SHP77 treated with DMSO at 0.1 percent for 48 hours (cell line): ENCODE measurements at regions not wholly inside any gene's neighbourhood (a gene's known extent, or its start where the extent isn't known, plus 50 kb on each side); places are given as distances from the start of the nearest gene placed in this dataset.

Source experiments
- DNase-seq: peaks from one replicate; lab custom pipeline; 2025; lab: John Stamatoyannopoulos, UW

DNA sequence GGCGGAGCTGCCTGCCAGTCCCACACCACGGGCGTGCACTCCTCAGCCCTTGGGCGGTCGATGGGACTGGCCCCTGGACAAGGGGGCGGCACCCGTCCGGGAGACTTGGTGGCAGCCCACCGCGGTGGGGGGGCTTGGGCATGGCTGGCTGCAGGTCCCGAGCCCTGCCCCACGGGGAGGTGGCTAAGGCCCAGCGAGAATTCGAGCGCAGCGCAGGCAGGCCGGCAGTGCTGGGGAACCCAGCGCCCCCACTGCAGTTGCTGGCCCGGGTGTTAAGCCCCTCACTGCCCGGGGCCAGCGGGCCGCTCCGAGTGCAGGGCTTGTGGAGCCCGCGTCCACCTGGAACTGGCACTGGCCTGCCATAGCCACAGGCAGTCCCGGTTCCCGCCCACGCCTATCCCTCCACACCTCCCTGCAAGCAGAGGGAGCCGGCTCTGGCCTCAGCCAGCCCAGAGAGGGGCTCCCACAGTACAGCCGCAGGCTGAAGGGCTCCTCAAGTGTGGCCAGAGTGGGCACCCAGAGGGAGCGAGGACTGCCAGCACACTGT is 742.9 kb upstream of the DDX18 start:
- DNase-seq = no peak

DNA sequence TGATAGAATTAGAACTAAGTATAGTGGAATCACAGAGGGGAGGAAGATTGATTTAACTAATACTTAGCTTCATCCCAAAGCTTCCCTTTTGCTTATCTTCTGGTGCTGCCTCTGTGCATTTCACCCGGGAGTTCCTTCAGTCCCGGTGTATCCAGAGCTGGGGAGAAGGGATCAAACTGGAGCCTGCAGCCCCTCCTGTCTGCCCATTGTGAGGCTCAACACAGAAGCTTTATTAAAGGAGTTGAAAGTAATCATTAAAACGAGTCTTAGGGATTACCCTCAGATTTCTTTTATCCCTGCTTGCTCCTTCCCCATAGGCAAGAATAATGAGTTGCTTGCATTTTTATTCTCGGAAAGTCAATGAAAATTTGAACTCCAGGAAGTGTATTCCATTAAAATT is 739.7 kb upstream of the DDX18 start:
- DNase-seq = no peak

DNA sequence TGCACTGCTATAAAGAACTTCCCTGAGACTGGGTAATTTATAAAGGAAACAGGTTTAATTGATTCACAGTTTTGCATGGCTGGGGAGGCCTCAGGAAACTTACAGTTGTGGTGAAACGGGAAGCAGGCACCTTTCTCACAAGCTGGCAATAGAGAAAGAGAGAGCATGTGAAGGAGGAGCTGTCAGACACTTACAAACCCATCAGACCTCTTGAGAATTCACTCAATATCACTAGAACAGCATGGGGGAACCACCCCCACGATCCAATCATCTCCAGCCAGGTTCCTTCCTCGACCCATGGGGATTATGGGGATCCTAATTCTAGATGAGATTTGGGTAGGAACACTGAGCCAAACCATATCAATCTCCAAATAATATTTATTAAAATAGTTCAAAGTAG is 729.2 kb upstream of the DDX18 start:
- no peak for DNase-seq

DNA sequence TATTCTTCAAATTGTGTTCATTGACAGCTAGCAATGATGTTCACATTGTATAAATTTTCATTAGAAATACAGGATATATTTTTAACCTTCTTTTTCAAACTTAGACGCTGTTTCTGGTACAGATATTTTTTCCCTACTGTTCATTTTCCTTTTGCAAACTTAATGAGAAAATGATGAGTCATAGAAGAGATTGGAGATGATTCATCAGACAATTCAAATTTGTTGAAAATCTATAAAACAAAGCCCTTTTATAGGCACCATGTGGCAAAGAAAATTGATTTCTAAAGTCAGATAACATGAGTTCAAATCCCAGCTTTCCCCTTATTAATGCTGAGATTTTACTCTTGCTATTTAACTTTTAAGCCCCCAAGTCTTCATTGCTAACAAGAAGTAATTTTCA is 728.8 kb upstream of the DDX18 start:
- no peak for DNase-seq

DNA sequence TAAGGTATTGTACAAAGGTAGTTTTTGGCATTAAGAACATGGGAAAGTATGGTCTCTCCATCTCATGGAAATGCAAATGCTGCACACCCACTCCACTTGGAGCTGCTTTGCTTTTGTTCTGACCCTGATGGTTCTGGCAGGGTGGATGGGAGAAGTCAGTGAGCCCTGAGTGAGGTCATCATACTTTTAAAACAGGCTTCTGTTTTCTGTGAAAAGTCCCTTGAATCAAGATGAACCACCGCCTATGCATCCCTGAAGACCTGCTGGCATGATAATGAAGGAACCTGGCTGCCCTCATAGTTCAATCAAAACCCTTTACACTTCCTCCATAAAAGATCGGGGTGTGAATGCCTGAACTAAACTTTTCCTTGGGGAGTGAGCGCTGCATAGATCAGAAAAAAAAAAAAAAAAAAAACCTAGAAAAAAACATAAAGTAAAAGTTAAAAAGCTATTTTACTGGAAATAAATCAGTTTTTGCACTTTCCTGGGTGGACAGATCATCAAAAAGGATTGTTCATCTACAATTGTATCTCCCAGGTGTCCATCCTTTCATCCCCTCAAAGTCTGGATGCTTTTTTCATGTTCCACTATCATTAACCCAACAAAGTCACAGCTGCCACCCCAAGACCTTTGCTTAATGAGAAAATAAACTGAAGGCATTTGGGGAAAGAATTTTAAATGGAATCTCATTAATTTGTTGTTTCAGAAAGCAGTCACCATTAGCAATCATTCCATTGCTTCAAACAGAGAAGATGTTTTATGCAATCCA is 728.1 kb upstream of the DDX18 start:
- DNase-seq = no peak

DNA sequence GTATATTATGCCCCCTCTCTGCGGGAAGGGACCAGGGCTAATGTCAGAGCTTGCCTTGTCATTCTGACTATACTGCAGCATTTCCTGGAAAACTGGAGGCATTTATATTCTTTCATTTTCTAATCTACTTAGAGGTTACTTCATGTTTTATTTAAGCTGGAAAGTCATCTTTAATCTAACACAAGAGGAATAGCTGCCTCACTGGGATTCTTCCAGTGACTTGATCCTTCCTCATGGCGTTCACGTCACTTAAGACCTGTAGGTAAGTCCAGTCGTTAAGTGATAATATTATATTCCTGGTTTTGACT is 727.6 kb upstream of the DDX18 start:
- no peak for DNase-seq

DNA sequence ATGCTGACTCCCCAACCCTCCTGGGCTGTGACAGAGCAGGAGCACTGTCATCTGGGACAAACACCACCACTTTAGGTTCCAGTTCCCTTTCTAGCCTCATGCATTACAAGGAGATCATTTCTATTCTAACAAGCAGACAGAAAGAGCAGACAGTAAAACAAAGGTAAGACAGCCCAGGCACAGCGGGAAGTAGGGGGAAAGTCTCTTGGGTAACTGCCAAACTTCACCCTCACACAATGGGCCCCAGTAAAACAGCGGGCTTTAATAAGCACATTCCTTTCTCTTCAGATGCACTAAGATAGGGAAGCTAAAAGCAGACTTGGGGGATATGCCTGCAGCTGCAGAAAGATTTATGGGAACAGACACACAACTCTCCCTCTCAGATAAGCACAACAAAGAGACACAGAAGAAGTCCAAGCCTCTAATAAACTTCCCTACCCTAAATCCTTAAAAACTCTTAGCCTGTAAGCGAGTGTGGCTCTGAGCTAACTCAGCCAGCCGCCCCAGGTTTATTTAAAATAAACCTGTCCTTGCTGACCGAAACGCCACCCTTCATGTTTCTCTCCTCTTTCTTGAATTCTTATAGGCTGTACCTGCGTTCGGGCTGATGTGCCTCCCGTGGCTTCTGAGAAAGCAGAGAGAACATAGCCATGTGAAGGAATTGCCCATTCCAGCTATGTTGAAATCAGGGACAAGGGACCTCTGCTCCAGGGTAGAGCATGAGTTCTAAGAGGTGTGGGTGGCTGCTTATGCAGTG is 726.8 kb upstream of the DDX18 start:
- DNase-seq = no peak

DNA sequence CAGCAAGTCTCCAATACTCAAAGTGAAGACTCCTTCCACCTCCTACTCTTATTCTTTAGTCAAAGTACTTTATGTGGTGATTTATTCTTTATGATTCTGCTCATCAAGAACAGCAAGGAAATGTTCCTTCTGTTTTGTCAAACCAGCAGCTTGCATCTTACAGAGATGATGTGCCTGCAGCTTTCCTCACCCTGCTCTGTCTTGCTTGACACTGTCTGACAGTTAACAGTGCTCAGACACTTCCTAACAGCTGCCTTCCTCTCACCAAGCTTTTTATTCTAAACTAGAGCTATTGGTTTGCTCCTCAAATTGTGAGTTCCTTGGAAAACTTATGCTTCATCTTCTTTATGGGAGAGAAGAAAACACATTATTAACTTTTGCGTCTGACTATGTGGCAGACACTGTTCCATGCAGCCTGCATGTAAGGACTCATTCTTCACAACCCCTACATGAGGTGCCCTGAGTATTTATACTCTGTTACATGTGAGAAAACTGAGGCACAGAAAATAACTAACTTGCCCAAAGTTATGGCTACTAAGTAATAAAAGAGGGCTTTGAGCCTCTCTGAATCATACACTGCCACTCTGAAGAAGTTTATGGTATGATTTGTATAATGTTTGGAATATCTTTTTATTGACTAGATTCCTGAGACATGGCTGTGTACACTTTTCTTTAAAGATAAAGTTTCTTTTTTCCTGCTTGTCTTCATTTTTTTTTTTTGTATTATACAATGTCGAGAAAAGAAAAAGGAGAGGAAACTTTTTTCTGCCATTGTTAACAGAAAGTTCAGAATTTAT is 723.3 kb upstream of the DDX18 start:
- no peak for DNase-seq

DNA sequence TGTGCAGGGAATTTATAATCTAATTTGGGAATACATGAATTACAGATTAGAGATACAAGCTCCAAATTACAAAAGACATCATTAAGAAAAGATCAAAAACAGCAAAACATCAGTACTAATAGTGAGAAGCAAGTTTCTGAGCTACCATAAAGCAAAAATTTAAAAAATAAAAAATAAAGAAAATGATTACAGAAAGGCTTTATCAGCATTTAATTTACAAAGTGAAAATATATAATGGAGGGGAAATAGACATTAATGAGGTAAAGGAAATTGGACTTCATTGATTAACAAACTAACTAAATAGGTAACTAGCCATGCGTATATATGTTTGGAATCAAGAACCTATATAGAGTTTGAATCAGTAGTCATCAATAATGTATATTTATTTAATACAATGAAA is 712.9 kb upstream of the DDX18 start:
- DNase-seq = no peak

DNA sequence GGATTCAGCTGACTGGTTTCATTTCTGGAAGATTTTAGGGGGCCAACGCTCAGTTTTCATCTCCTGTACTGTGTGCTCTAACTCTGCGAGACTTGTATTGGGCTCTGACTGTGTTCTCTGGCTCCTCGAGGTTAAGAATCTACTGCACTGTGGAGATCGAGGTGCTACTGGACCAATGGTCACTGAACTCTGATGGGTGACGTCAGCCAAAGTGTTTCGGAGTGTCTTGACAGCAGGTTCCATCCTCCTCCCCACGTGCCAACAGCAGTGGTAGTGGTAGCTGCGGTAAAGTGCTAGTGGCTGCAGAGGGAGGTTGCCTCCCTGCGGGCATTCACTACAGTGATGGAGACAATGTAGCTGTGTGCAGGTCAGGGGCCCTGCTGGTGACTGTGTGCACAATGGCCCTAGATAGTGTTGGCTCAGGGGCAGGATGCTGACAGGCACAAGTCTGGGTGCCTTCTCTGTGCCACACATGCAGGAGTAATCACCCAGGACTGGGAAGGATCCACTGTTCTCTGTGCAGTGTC is 705.7 kb upstream of the DDX18 start:
- DNase-seq = no peak

DNA sequence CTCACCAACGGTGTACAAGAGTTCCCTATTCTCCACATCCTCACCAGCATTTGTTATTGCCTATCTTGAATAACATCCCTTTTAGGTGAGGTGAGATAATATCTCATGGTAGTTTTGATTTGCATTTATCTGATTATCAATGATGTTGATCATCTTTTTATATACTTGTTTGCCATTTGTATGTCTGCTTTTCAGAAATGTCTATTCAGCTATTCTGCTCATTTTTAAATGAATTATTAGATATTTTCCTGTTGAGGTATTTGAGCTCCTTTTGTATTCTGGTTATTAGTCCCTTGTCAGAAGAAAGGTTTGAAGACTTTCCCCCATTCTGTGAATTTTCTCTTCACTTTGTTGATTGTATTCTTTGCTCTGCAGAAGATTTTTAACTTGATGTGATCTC is 695.5 kb upstream of the DDX18 start:
- no peak for DNase-seq

DNA sequence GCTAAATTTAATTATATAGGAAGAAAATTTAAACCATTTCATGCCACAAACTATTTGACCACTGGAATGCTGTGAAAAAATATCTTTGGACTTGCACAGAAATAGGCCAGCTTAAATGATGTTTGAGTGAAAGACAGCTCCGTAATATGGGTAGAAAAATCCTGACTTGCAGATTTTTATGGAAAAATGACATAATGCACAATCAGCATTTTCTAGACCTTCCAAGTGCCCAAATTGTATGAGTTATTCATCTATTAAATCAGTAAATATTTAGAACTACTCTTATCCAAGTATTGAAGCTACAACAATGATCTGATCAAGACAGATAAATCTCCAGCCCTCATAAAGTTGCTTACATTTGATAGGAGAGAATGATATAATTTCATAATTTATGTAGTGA is 691.1 kb upstream of the DDX18 start:
- no peak for DNase-seq

DNA sequence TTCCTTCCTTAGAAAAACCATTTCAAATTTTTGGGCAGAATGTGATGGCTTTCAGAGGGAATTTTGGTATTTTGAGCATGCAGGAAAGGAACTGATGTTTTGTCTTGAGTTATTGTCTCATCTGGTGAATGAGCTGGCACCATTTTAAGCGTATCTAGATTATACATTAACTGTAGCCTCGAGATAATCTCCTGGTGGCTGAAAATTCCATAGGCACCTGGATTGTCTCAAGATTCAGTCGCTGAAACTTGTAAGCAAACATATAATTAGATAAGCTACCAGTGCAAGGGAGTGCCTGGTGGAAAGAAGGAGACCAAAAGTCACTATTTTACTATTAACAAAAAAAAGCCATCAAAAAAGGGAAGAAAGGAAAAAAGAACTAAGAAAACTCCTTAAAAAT is 687.8 kb upstream of the DDX18 start:
- DNase-seq = no peak

DNA sequence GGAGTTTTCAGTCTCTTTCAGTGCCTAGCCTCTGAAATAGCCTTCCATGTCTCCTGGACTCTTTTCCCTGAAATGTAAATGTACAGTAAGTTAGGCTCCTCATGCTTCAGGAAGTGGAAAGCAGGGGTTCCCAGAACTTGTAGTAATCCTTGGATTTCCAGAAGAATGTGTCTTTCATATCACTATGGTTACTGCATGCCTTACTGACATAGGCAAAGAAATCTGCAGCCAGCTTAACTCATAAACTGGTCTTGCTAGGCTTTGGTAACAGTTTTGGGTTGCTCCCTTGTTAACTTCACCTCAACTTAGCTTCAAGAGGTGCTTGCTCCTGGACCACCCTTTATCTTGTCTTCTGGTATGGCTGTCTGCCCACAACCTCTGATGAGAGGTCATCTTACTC is 686.8 kb upstream of the DDX18 start:
- DNase-seq = no peak

DNA sequence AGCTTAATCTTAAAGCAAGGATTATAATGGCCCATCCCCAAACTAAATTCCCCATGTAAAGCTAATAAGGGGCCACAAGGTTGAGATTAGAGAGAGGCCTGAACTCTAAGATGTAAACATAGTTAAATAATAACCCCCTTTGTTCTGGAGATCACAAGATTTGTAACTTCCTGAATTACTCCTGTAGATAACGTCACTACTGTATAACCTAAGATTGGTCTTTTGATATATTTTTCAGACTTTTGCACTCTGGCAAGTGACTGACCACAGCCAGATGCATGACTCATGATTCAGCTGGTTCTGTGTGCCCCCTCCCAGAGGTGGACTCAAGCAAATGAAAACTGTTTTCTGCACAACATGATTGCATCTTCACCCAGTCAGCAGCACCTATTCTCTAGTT is 686.0 kb upstream of the DDX18 start:
- no peak for DNase-seq

DNA sequence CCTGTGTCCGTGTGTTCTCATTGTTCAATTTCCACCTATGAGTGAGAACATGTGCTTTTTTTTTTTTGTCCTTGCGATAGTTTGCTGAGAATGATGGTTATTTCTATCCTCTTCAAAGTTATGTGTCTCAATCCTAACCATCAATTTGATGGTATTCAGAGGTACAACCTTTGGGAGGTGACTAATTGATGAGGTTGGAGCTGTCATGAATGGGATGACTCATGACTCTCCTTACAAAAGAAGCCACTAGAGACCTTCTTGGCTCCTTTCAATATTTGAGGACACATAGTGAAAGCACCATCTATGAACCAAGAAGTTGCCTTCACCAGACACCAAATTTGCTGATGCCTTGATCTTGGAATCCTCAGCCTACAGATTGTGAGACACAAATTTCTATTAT is 677.1 kb upstream of the DDX18 start:
- no peak for DNase-seq

DNA sequence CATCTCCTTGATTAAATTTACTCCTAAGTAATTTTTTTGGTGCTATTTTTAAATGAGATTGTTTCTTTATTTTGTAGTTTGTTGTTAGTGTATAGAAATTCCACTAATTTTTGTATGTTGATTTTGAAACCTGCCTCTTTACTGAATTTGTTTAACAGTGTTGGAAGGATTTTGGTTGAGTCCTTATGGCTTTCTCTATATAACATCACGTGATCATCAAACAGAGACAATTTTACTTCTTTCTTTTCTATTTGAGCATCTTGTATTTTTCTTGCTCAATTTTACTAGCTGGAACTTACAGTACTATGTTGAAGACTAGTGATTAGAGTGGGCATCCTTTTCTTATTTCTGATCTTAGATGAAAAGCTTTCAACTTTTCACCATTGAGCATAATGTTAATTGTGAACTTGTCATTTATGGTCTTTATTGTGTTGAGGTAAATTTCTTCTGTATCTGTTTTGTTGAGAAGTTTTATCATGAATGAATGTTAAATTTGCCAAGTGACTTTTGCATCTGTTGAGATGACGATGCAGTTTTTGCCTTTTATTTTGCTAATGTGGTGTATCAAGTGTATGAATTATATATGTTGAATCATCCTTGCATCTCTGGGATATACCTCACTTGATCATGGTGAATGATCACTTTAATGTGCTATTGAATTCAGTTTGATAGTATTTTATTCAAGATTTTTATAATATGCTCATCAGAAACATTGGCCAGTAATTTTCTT is 645.3 kb upstream of the DDX18 start:
- DNase-seq = no peak

DNA sequence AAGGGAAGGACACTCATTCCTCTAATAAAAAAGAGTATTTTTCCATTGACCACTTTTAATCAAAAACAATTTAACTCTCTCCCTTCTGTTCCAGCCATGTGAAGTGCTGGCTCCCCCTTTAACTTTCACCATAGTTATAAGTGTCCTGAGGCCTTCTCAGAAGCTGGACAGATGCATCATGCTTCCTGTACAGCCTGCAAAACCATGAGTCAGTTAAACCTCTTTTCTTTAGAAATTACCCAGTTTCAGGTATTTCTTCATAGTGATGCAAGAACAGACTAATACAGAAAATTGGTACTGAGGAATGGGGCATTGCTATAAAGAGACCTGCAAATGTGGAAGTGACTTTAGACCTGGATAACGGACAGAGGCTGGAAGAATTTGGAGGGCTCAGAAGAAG is 643.6 kb upstream of the DDX18 start:
- DNase-seq = no peak

DNA sequence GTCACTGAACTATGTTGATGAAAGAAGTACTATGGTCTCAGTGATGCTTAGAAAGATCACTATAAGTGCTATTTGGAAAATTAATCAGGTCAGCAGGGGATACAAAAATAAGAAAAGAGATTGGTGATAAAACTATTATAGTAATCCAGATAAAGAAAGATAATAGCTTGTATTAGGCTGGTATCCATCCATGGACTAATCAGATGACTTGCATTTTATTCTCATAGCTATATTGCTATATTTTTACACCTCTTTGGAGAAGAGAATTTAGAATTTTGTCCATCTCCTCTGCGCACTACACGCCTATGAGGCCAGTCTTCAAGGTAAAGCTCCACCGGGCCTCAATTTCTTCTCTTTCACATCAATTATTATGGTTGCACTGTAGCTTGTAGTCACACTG is 635.1 kb upstream of the DDX18 start:
- no peak for DNase-seq

DNA sequence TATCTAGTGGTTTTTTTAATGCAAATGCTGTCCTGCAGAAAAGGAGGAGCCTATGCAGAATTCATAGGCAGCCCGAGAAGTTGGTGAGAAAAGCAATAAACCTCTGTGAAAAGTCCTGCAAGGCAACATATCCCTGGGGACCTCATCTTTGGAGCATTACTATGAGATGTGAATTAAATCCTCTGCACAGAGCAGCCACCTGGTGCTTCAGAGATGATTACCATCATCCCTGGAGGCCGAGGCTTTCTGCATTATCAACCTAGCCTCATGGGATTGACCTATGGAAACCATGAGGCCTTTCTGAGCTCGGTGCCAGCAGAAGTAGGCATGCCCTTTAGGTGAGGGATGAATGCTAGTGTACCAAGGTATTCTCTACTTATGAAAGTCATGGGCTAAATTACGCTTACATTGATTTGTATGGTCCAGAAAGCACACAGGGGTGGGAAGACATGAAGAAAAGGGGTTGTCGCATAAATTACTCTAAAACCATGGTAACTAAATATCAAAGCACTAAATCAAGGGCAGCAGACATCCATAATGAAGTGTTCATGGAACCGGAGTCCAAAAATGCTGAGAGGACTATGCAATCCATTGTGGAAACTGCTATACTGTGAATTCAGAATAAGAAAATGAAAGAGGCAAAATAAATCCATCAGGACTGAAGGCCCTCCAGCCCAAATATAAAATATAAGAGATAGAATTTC is 623.5 kb upstream of the DDX18 start:
- DNase-seq = no peak

DNA sequence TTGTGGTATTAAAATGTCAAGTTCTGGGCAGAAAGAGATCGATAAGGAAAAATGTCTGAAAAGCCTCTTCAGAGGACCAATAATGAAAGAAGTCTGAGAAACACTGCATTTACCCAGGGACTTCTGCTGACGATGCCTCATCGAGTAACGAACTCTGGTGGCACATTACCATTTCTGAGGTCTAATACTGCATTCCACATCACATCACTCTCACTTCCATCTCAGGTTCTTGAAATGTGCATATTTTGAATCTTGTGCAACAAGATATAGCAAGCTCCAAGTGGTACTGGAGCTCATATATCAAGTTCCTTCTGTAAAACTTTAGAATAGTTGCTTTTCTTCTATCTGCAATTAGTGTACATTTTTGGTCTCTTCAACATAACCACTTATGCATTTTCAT is 619.1 kb upstream of the DDX18 start:
- no peak for DNase-seq
